Astrocyte (in vitro differentiated cells and primary cell): ENCODE measurements at regions not wholly inside any gene's neighbourhood (a gene's known extent, or its start where the extent isn't known, plus 50 kb on each side); places are given as distances from the start of the nearest gene placed in this dataset.

Experiments used
- EZH2 ChIP-seq: IDR thresholded peaks from 2 replicates; pipeline ENCODE4 v1.6.1; 2012; ENCODE audit warnings: mild to moderate bottlenecking, low read length, inconsistent platforms; ENCODE audit not compliant: insufficient read depth
- TF ChIP-seq, protein P1 (sequence below): IDR thresholded peaks from 2 replicates; pipeline ENCODE4 v1.5.1; 2011; ENCODE audit warnings: low read depth, mild to moderate bottlenecking, inconsistent platforms, low read length, moderate library complexity; ENCODE audit not compliant: insufficient read depth

- TF ChIP-seq, protein P1, sequence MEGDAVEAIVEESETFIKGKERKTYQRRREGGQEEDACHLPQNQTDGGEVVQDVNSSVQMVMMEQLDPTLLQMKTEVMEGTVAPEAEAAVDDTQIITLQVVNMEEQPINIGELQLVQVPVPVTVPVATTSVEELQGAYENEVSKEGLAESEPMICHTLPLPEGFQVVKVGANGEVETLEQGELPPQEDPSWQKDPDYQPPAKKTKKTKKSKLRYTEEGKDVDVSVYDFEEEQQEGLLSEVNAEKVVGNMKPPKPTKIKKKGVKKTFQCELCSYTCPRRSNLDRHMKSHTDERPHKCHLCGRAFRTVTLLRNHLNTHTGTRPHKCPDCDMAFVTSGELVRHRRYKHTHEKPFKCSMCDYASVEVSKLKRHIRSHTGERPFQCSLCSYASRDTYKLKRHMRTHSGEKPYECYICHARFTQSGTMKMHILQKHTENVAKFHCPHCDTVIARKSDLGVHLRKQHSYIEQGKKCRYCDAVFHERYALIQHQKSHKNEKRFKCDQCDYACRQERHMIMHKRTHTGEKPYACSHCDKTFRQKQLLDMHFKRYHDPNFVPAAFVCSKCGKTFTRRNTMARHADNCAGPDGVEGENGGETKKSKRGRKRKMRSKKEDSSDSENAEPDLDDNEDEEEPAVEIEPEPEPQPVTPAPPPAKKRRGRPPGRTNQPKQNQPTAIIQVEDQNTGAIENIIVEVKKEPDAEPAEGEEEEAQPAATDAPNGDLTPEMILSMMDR: no peak
- TF ChIP-seq EZH2: no peak
Measured at GRCh38 chr2:164257742-164258141, 363.5 kb downstream of the GRB14 start.
